ENCODE measurements at regions not wholly inside any gene's neighbourhood (a gene's known extent, or its start where the extent isn't known, plus 50 kb on each side); places are given as distances from the start of the nearest gene placed in this dataset.

GRCh38 chr6:137413482-137413881, 80.7 kb downstream of the OLIG3 start:
- H3K23ac ChIP-seq (ENCODE audit: low read length in 2 of 2): no peak overlapping the region
- H3K4me2 ChIP-seq (ENCODE audit: low read length, poor library complexity, severe bottlenecking): no peak overlapping the region
- no peak overlapping the region for H2BK5ac ChIP-seq (ENCODE audit: low read depth, low read length, poor library complexity, severe bottlenecking)
- no peak overlapping the region for H3K4ac ChIP-seq (ENCODE audit: low read depth in 1 of 2, low read length in 2 of 2)
- DNase-seq: no peak
- no peak overlapping the region for H4K8ac ChIP-seq (ENCODE audit: low read length)
- H2AK5ac ChIP-seq (ENCODE audit: low read length, severe bottlenecking): no peak overlapping the region
- H3K18ac ChIP-seq (ENCODE audit: low read depth in 1 of 2, low read length in 2 of 2): no peak overlapping the region
- H3K79me1 ChIP-seq (replicated peaks; ENCODE audit: low read length, poor library complexity, severe bottlenecking): no peaks in the 10 kb centered on the region
- no peak overlapping the region for H3K14ac ChIP-seq (ENCODE audit: low read length in 2 of 2)
- peaks cover 0 to 19% of the 10 kb centered on the region in 2 experiments for H3K27me3 ChIP-seq (ENCODE audit: control insufficient read depth in 1 of 2, insufficient read depth in 1 of 2, low read length in 2 of 2)
- H3K9me3 ChIP-seq (ENCODE audit: control insufficient read depth, low read length): no peaks in the 10 kb centered on the region
- no peak overlapping the region for H3K4me3 ChIP-seq (ENCODE audit: insufficient read depth in 1 of 2, low read depth in 1 of 2, low read length in 2 of 2)
- H3K27ac ChIP-seq (ENCODE audit: low read length, poor library complexity, severe bottlenecking): no peak overlapping the region
- H3K4me1 ChIP-seq (ENCODE audit: control insufficient read depth, insufficient read depth, low read depth, low read length): peaks cover 5% of the 10 kb centered on the region
- H2BK15ac ChIP-seq (ENCODE audit: low read depth, poor library complexity, severe bottlenecking): no peak overlapping the region
- no peak overlapping the region for H2BK120ac ChIP-seq (ENCODE audit: low read depth, low read length)
- H2BK12ac ChIP-seq (ENCODE audit: low read length in 2 of 2): no peak overlapping the region
- H3K9ac ChIP-seq (ENCODE audit: low read length): no peak overlapping the region
- H3K36me3 ChIP-seq (ENCODE audit: control insufficient read depth in 1 of 2, insufficient read depth in 2 of 2, low read depth in 1 of 2, low read length in 2 of 2): no peaks in the 10 kb centered on the region
- WGBS: 82% methylated on average over 3 of the region's 3 CpGs
- no peak overlapping the region for H2AFZ ChIP-seq (ENCODE audit: low read depth, low read length)
- H4K91ac ChIP-seq (ENCODE audit: low read length): no peak overlapping the region

GRCh38 chr6:137412562-137412961, 81.6 kb downstream of the OLIG3 start:
- no peak overlapping the region for H3K27ac ChIP-seq (ENCODE audit: low read length, poor library complexity, severe bottlenecking)
- no peak overlapping the region for H3K18ac ChIP-seq (ENCODE audit: low read depth in 1 of 2, low read length in 2 of 2)
- DNase-seq: no peak
- H3K23ac ChIP-seq (ENCODE audit: low read length in 2 of 2): no peak overlapping the region
- no peak overlapping the region for H2AK5ac ChIP-seq (ENCODE audit: low read length, severe bottlenecking)
- H3K27me3 ChIP-seq (ENCODE audit: control insufficient read depth in 1 of 2, insufficient read depth in 1 of 2, low read length in 2 of 2): peaks cover 0 to 19% of the 10 kb centered on the region in 2 experiments
- no peak overlapping the region for H2BK12ac ChIP-seq (ENCODE audit: low read length in 2 of 2)
- H3K4me3 ChIP-seq (ENCODE audit: insufficient read depth in 1 of 2, low read depth in 1 of 2, low read length in 2 of 2): no peak overlapping the region
- H3K9me3 ChIP-seq (ENCODE audit: control insufficient read depth, low read length): no peaks in the 10 kb centered on the region
- H3K4ac ChIP-seq (ENCODE audit: low read depth in 1 of 2, low read length in 2 of 2): no peak overlapping the region
- no peak overlapping the region for H3K4me2 ChIP-seq (ENCODE audit: low read length, poor library complexity, severe bottlenecking)
- 72% methylated on average over 4 of the region's 4 CpGs for WGBS
- no peaks in the 10 kb centered on the region for H3K79me1 ChIP-seq (replicated peaks; ENCODE audit: low read length, poor library complexity, severe bottlenecking)
- H3K9ac ChIP-seq (ENCODE audit: low read length): no peak overlapping the region
- no peaks in the 10 kb centered on the region for H3K36me3 ChIP-seq (ENCODE audit: control insufficient read depth in 1 of 2, insufficient read depth in 2 of 2, low read depth in 1 of 2, low read length in 2 of 2)
- peaks cover 5% of the 10 kb centered on the region for H3K4me1 ChIP-seq (ENCODE audit: control insufficient read depth, insufficient read depth, low read depth, low read length)
- no peak overlapping the region for H4K91ac ChIP-seq (ENCODE audit: low read length)
- H2BK15ac ChIP-seq (ENCODE audit: low read depth, poor library complexity, severe bottlenecking): no peak overlapping the region
- no peak overlapping the region for H4K8ac ChIP-seq (ENCODE audit: low read length)
- H2AFZ ChIP-seq (ENCODE audit: low read depth, low read length): no peak overlapping the region
- H2BK5ac ChIP-seq (ENCODE audit: low read depth, low read length, poor library complexity, severe bottlenecking): no peak overlapping the region
- H2BK120ac ChIP-seq (ENCODE audit: low read depth, low read length): no peak overlapping the region
- no peak overlapping the region for H3K14ac ChIP-seq (ENCODE audit: low read length in 2 of 2)

- H3K36me3 ChIP-seq (ENCODE audit: control insufficient read depth in 1 of 2, insufficient read depth in 2 of 2, low read depth in 1 of 2, low read length in 2 of 2): no peaks in the 10 kb centered on the region
These were observed 84.9 kb downstream of the OLIG3 start for GRCh38 chr6:137409266-137409777.

GRCh38 chr6:137407816-137408215, 86.4 kb downstream of the OLIG3 start:
- no peak overlapping the region for H3K14ac ChIP-seq (ENCODE audit: low read length in 2 of 2)
- DNase-seq: no peak
- no peak overlapping the region for H2AFZ ChIP-seq (ENCODE audit: low read depth, low read length)
- H3K4me3 ChIP-seq (ENCODE audit: insufficient read depth in 1 of 2, low read depth in 1 of 2, low read length in 2 of 2): no peak overlapping the region
- H3K18ac ChIP-seq (ENCODE audit: low read depth in 1 of 2, low read length in 2 of 2): no peak overlapping the region
- H3K4me2 ChIP-seq (ENCODE audit: low read length, poor library complexity, severe bottlenecking): no peak overlapping the region
- H4K8ac ChIP-seq (ENCODE audit: low read length): no peak overlapping the region
- H3K79me1 ChIP-seq (replicated peaks; ENCODE audit: low read length, poor library complexity, severe bottlenecking): no peaks in the 10 kb centered on the region
- H3K23ac ChIP-seq (ENCODE audit: low read length in 2 of 2): no peak overlapping the region
- 79% methylated on average over 1 of the region's 1 CpG for WGBS
- H2BK15ac ChIP-seq (ENCODE audit: low read depth, poor library complexity, severe bottlenecking): no peak overlapping the region
- H3K27ac ChIP-seq (ENCODE audit: low read length, poor library complexity, severe bottlenecking): no peak overlapping the region
- peaks cover 0 to 6% of the 10 kb centered on the region in 2 experiments for H3K27me3 ChIP-seq (ENCODE audit: control insufficient read depth in 1 of 2, insufficient read depth in 1 of 2, low read length in 2 of 2)
- no peaks in the 10 kb centered on the region for H3K36me3 ChIP-seq (ENCODE audit: control insufficient read depth in 1 of 2, insufficient read depth in 2 of 2, low read depth in 1 of 2, low read length in 2 of 2)
- H4K91ac ChIP-seq (ENCODE audit: low read length): no peak overlapping the region
- H3K4me1 ChIP-seq (ENCODE audit: control insufficient read depth, insufficient read depth, low read depth, low read length): no peaks in the 10 kb centered on the region
- no peak overlapping the region for H2BK5ac ChIP-seq (ENCODE audit: low read depth, low read length, poor library complexity, severe bottlenecking)
- no peak overlapping the region for H2AK5ac ChIP-seq (ENCODE audit: low read length, severe bottlenecking)
- no peak overlapping the region for H3K4ac ChIP-seq (ENCODE audit: low read depth in 1 of 2, low read length in 2 of 2)
- H3K9me3 ChIP-seq (ENCODE audit: control insufficient read depth, low read length): peaks cover 4% of the 10 kb centered on the region
- no peak overlapping the region for H2BK12ac ChIP-seq (ENCODE audit: low read length in 2 of 2)
- no peak overlapping the region for H3K9ac ChIP-seq (ENCODE audit: low read length)
- H2BK120ac ChIP-seq (ENCODE audit: low read depth, low read length): no peak overlapping the region

More at GRCh38 chr6:137409266-137409777, 84.9 kb downstream of the OLIG3 start:
- H4K91ac ChIP-seq (ENCODE audit: low read length): no peak overlapping the region
- H3K14ac ChIP-seq (ENCODE audit: low read length in 2 of 2): no peak overlapping the region
- DNase-seq: no peak
- no peak overlapping the region for H3K4me2 ChIP-seq (ENCODE audit: low read length, poor library complexity, severe bottlenecking)
- no peaks in the 10 kb centered on the region for H3K79me1 ChIP-seq (replicated peaks; ENCODE audit: low read length, poor library complexity, severe bottlenecking)
- no peak overlapping the region for H2BK12ac ChIP-seq (ENCODE audit: low read length in 2 of 2)
- H2BK5ac ChIP-seq (ENCODE audit: low read depth, low read length, poor library complexity, severe bottlenecking): no peak overlapping the region
- no peaks in the 10 kb centered on the region for H3K4me1 ChIP-seq (ENCODE audit: control insufficient read depth, insufficient read depth, low read depth, low read length)
- H3K18ac ChIP-seq (ENCODE audit: low read depth in 1 of 2, low read length in 2 of 2): no peak overlapping the region
- no peak overlapping the region for H3K23ac ChIP-seq (ENCODE audit: low read length in 2 of 2)
- no peak overlapping the region for H3K4me3 ChIP-seq (ENCODE audit: insufficient read depth in 1 of 2, low read depth in 1 of 2, low read length in 2 of 2)
- WGBS: 67% methylated on average over 1 of the region's 2 CpGs
- H3K9ac ChIP-seq (ENCODE audit: low read length): no peak overlapping the region
- no peak overlapping the region for H2BK120ac ChIP-seq (ENCODE audit: low read depth, low read length)
- H4K8ac ChIP-seq (ENCODE audit: low read length): no peak overlapping the region
- no peak overlapping the region for H2AFZ ChIP-seq (ENCODE audit: low read depth, low read length)
- H2AK5ac ChIP-seq (ENCODE audit: low read length, severe bottlenecking): no peak overlapping the region
- peaks cover 0 to 15% of the 10 kb centered on the region in 2 experiments for H3K27me3 ChIP-seq (ENCODE audit: control insufficient read depth in 1 of 2, insufficient read depth in 1 of 2, low read length in 2 of 2)
- H3K4ac ChIP-seq (ENCODE audit: low read depth in 1 of 2, low read length in 2 of 2): no peak overlapping the region
- H2BK15ac ChIP-seq (ENCODE audit: low read depth, poor library complexity, severe bottlenecking): no peak overlapping the region
- H3K9me3 ChIP-seq (ENCODE audit: control insufficient read depth, low read length): peaks cover 4% of the 10 kb centered on the region
- no peak overlapping the region for H3K27ac ChIP-seq (ENCODE audit: low read length, poor library complexity, severe bottlenecking)
